ENCODE measurements at regions not wholly inside any gene's neighbourhood (a gene's known extent, or its start where the extent isn't known, plus 50 kb on each side); places are given as distances from the start of the nearest gene placed in this dataset.

- H3K4me1 Mint-ChIP-seq (ENCODE audit: low read depth, unreplicated experiment), result peaks cover 2% of the 10 kb centered on the region
- TF ChIP-seq CTCF (IDR thresholded peaks at IDR 0.05; ENCODE audit: partially characterized antibody, unreplicated experiment), result no peak
- H3K4me3 Mint-ChIP-seq (ENCODE audit: unreplicated experiment), result no peak overlapping the region
- H3K9me3 Mint-ChIP-seq (ENCODE audit: unreplicated experiment), result peaks cover 4% of the 10 kb centered on the region
- no peak for DNase-seq
- H3K36me3 Mint-ChIP-seq (ENCODE audit: unreplicated experiment), result no peaks in the 10 kb centered on the region
- no peak overlapping the region for H3K27ac Mint-ChIP-seq (ENCODE audit: unreplicated experiment)
- H3K27me3 Mint-ChIP-seq (ENCODE audit: unreplicated experiment), result peaks cover 7% of the 10 kb centered on the region
Measured at GRCh38 chr3:72296477-72297111, 511.6 kb upstream of the PROK2 start.

- no peak for TF ChIP-seq CTCF (IDR thresholded peaks at IDR 0.05; ENCODE audit: partially characterized antibody, unreplicated experiment)
- Mint-ChIP-seq H3K27me3 (ENCODE audit: unreplicated experiment) (peaks cover 7% of the 10 kb centered on the region), H3K9me3 (ENCODE audit: unreplicated experiment) (peaks cover 2% of the 10 kb centered on the region), H3K36me3 (ENCODE audit: unreplicated experiment) (no peaks in the 10 kb centered on the region), H3K4me1 (ENCODE audit: low read depth, unreplicated experiment) (peaks cover 2% of the 10 kb centered on the region), H3K27ac (ENCODE audit: unreplicated experiment) (no peak overlapping the region), H3K4me3 (ENCODE audit: unreplicated experiment) (no peak overlapping the region)
- DNase-seq, result no peak
Measured at GRCh38 chr3:72295962-72296450, 511.1 kb upstream of the PROK2 start.

DNA sequence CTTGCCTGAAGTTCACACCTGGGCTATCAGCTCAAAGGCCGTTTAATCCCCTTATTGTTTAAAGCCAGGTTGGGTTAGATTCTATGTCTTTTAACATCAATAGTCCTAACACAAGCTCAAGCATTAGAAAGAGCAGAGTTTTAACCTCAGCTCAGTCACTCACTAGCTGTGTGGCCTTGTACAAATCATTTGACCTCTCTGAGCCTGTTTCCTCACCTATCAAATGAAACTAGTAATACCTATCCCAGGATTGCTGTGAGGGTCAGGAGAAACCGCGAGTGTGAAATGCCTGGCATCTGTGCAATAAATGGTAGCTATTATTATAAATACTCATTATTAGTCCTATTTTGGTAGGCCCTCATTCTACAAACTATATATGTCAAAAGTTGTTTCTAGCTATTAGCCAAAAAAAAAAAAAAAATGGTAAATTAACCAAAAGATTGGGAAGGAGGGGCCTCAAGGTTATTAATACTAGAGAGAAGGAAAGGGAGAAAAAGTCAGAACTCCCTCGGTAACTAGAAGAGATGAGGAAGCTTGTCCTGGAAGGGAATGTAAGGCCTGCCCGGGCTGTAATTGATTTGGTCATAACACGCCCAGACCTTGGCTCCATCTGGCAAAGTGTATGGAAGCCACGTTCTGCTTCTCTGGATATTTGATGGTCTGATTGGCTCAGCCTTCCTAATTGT, 510.5 kb upstream of the PROK2 start:
- H3K27me3 Mint-ChIP-seq (ENCODE audit: unreplicated experiment), result peaks cover 4% of the 10 kb centered on the region
- H3K27ac Mint-ChIP-seq (ENCODE audit: unreplicated experiment), result no peak overlapping the region
- no peak for DNase-seq
- peaks cover 2% of the 10 kb centered on the region for H3K4me1 Mint-ChIP-seq (ENCODE audit: low read depth, unreplicated experiment)
- H3K4me3 Mint-ChIP-seq (ENCODE audit: unreplicated experiment), result no peak overlapping the region
- no peaks in the 10 kb centered on the region for H3K36me3 Mint-ChIP-seq (ENCODE audit: unreplicated experiment)
- H3K9me3 Mint-ChIP-seq (ENCODE audit: unreplicated experiment), result peaks cover under 1% of the 10 kb centered on the region
- no peak for TF ChIP-seq CTCF (IDR thresholded peaks at IDR 0.05; ENCODE audit: partially characterized antibody, unreplicated experiment)

DNA sequence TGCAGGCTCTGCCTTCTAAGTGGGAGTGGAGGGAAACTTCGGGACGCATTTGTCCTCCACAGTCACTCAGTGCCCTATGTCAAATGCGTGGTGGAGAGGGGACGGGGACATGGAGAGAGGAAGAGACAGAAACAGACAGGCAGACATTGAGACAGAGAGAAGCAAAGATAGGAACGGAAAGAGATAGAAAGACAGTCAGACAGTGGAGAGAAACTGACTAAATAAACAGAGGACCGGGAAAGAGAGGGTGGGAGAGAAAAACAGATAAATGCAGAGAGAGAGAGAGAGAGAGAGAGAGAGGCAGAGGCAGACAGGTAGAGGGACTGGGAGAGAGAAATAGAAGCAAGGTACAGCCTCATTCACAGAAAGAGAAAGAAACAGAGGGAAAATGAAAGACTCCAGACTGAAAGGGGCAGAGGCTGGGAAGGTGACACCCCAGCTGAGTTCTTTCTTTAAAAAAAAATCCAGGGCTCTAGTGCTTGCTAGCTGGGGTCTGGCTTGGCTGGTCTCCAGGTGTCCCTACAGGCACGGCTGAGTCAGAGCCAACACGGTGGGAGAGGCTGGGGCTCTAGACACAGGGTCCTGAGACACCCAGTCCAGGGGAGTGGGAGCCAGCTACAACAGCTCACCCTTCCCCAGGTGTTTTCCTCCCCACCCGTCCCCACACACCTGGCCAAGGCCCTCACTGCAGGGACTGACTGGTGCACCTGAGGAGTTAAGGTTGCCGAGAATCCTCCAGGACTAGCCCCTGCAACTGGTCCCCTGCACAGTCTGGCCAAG, 506.1 kb upstream of the PROK2 start:
- H3K27me3 Mint-ChIP-seq (ENCODE audit: unreplicated experiment), result peaks cover 6% of the 10 kb centered on the region
- no peaks in the 10 kb centered on the region for H3K36me3 Mint-ChIP-seq (ENCODE audit: unreplicated experiment)
- H3K4me3 Mint-ChIP-seq (ENCODE audit: unreplicated experiment), result no peak overlapping the region
- no peak for TF ChIP-seq CTCF (IDR thresholded peaks at IDR 0.05; ENCODE audit: partially characterized antibody, unreplicated experiment)
- no peak for DNase-seq
- H3K27ac Mint-ChIP-seq (ENCODE audit: unreplicated experiment), result no peak overlapping the region
- H3K9me3 Mint-ChIP-seq (ENCODE audit: unreplicated experiment), result no peaks in the 10 kb centered on the region
- no peaks in the 10 kb centered on the region for H3K4me1 Mint-ChIP-seq (ENCODE audit: low read depth, unreplicated experiment)

All from glutamatergic neuron (in vitro differentiated cells).